Neutrophil (primary cell): ENCODE measurements at regions not wholly inside any gene's neighbourhood (a gene's known extent, or its start where the extent isn't known, plus 50 kb on each side); places are given as distances from the start of the nearest gene placed in this dataset.

Experiments used
- H3K27ac ChIP-seq: fragments of 200-600 bp; sonication (generic); 2 replicates; pipeline ENCODE4 v1.5.1; 2016; ENCODE audit warnings: mild to moderate bottlenecking, moderate library complexity
- H3K27me3 ChIP-seq: fragments of 200-600 bp; sonication (generic); 2 replicates; pipeline ENCODE4 v1.6.0; 2016; ENCODE audit warnings: mild to moderate bottlenecking
- H3K36me3 ChIP-seq: fragments of 200-600 bp; sonication (generic); 2 replicates; pipeline ENCODE4 v1.5.1; 2017
- H3K4me1 ChIP-seq, 2 experiments: fragments of 200-600 bp in 1 of 2; sonication (generic) in 1 of 2; 1 replicate in 1 of 2; 2 replicates in 1 of 2; pipeline versions ENCODE4 v1.5.1 to v1.6.1; 2013 to 2016; ENCODE audit warnings: low read depth in 1 of 2, low read length in 1 of 2, mild to moderate bottlenecking in 1 of 2, moderate library complexity in 1 of 2; ENCODE audit not compliant: control insufficient read depth in 1 of 2, insufficient read depth in 1 of 2
- H3K4me3 ChIP-seq, 2 experiments: fragments of 200-600 bp in 1 of 2; sonication (generic) in 1 of 2; 1 replicate in 1 of 2; 2 replicates in 1 of 2; pipeline ENCODE4 v1.5.1; 2013 to 2016; ENCODE audit warnings: low read depth in 1 of 2, low read length in 1 of 2, mild to moderate bottlenecking in 1 of 2, moderate library complexity in 1 of 2
- H3K9me3 ChIP-seq: fragments of 200-600 bp; sonication (generic); 2 replicates; pipeline ENCODE4 v1.5.1; 2016
- CTCF ChIP-seq: fragments of 200-600 bp; sonication (generic); IDR thresholded peaks from 2 replicates; pipeline ENCODE4 v1.5.1; 2016; ENCODE audit warnings: antibody characterized with exemption

DNA sequence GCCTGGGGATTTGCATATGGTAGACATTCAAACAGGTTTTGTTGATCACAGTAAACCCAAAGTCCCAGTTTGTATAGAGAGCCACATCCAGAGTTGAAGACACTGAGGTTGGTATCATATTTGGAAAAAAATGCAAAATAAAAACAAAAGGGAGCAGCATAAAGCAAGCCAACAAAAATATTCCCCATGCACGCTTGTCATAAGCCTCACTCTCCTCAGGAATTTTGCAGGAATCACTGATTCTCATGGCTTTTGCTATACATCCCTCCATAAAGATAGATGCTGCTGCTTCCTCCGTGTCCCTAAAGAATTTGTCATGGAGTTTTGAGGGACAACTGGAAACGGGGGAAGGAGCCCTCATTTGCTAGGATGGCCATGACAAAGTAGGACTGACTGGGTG lies 108.8 kb upstream of the TCF4 start:
- H3K36me3 ChIP-seq: no peaks in the 10 kb centered on the region
- H3K4me3 ChIP-seq: no peak overlapping the region
- no peak for TF ChIP-seq CTCF
- no peak overlapping the region for H3K27ac ChIP-seq
- no peaks in the 10 kb centered on the region for H3K4me1 ChIP-seq
- H3K9me3 ChIP-seq: no peaks in the 10 kb centered on the region
- H3K27me3 ChIP-seq: no peaks in the 10 kb centered on the region

GRCh38 chr18:55695091-55695490 lies 107.1 kb upstream of the TCF4 start:
- H3K36me3 ChIP-seq: no peaks in the 10 kb centered on the region
- no peak for TF ChIP-seq CTCF
- no peaks in the 10 kb centered on the region for H3K27me3 ChIP-seq
- no peaks in the 10 kb centered on the region for H3K4me1 ChIP-seq
- H3K9me3 ChIP-seq: no peaks in the 10 kb centered on the region
- no peak overlapping the region for H3K27ac ChIP-seq
- H3K4me3 ChIP-seq: no peak overlapping the region

- Histone ChIP-seq H3K4me3 (no peak overlapping the region), H3K36me3 (no peaks in the 10 kb centered on the region), H3K4me1 (no peaks in the 10 kb centered on the region), H3K9me3 (no peaks in the 10 kb centered on the region), H3K27ac (no peak overlapping the region), H3K27me3 (no peaks in the 10 kb centered on the region)
- no peak for TF ChIP-seq CTCF
Observed at GRCh38 chr18:55694291-55694690, 106.3 kb upstream of the TCF4 start.

GRCh38 chr18:55688030-55688429 lies 100.0 kb upstream of the TCF4 start:
- TF ChIP-seq CTCF: no peak
- H3K9me3 ChIP-seq: no peaks in the 10 kb centered on the region
- H3K27ac ChIP-seq: no peak overlapping the region
- no peak overlapping the region for H3K4me3 ChIP-seq
- H3K36me3 ChIP-seq: no peaks in the 10 kb centered on the region
- H3K27me3 ChIP-seq: no peaks in the 10 kb centered on the region
- no peaks in the 10 kb centered on the region for H3K4me1 ChIP-seq

DNA sequence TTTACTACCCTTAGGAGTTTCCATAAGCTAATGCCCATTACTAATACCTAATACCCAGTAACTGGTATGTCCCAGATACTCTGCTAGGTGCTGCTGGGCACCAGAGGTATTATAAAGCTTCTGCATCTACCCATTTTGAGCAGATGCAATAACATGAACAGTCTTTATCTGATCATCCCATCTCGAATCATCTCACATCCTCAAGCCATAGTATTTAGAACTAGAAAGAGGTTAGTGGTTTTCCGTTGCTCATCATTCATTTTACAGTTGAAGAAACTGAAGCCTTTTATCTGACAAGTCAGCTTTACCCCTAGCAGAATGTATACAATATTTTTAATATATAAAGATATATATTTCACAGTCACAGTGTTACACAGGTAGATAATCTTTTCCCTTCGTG lies 99.1 kb upstream of the TCF4 start:
- Histone ChIP-seq H3K27me3 (no peaks in the 10 kb centered on the region), H3K9me3 (no peaks in the 10 kb centered on the region), H3K27ac (no peak overlapping the region), H3K4me1 (no peaks in the 10 kb centered on the region), H3K4me3 (no peak overlapping the region), H3K36me3 (no peaks in the 10 kb centered on the region)
- no peak for TF ChIP-seq CTCF

GRCh38 chr18:55685638-55686037 lies 97.6 kb upstream of the TCF4 start:
- H3K4me3 ChIP-seq: no peak overlapping the region
- H3K27me3 ChIP-seq: no peaks in the 10 kb centered on the region
- H3K36me3 ChIP-seq: no peaks in the 10 kb centered on the region
- TF ChIP-seq CTCF: no peak
- H3K9me3 ChIP-seq: no peaks in the 10 kb centered on the region
- no peak overlapping the region for H3K27ac ChIP-seq
- H3K4me1 ChIP-seq: no peaks in the 10 kb centered on the region
